Endothelial cell of umbilical vein (primary cell): ENCODE measurements at regions not wholly inside any gene's neighbourhood (a gene's known extent, or its start where the extent isn't known, plus 50 kb on each side); places are given as distances from the start of the nearest gene placed in this dataset.

Experiments
- BruUV-seq: library from RNA; stranded (reverse); fragments of 400-500 nt; replicated peaks from 2 replicates; lab custom pipeline; 2021; lab: Mats Ljungman, UMichigan
- CTCF ChIA-PET: fragments of 300-600, 350-600 bp; sonication (Branson Sonifier 250); formaldehyde crosslinking; loops from one replicate; lab custom pipeline; 2021; ENCODE audit warnings: antibody characterized with exemption, inconsistent platforms; lab: Charles Lee
- POLR2A ChIA-PET: fragments of 300-600, 350-600 bp; sonication (Branson Sonifier 250); formaldehyde crosslinking; loops from one replicate; lab custom pipeline; 2021; ENCODE audit warnings: antibody characterized with exemption, inconsistent platforms; lab: Charles Lee
- DNase-seq: peaks from one replicate; pipeline ENCODE4 v3.0.0-alpha.2; 2011; ENCODE audit warnings: low read depth, low spot score
- FAIRE-seq: peaks from 2 replicates; lab custom pipeline; 2011; peaks lifted over from hg19 to GRCh38; lab: Jason Lieb, UNC
- H2AFZ ChIP-seq: 2 replicates; pipeline ENCODE4 v1.6.0; 2012; ENCODE audit warnings: low read depth, low read length, control low read depth, inconsistent platforms
- H3K27ac ChIP-seq: 2 replicates; pipeline ENCODE4 v1.5.1; 2011; ENCODE audit warnings: low read depth, mild to moderate bottlenecking, control low read depth, low read length, moderate library complexity; ENCODE audit not compliant: insufficient read depth
- H3K27me3 ChIP-seq, 2 experiments: 2 replicates each; pipeline versions ENCODE4 v1.6.0 to v1.6.1; 2011; ENCODE audit warnings: low read length in 2 of 2, mixed read lengths in 1 of 2; ENCODE audit not compliant: control insufficient read depth in 2 of 2, insufficient read depth in 2 of 2
- H3K36me3 ChIP-seq, 2 experiments: 2 replicates in 1 of 2; 3 replicates in 1 of 2; pipeline ENCODE4 v1.5.1; 2011; ENCODE audit warnings: low read length in 2 of 2, mild to moderate bottlenecking in 1 of 2, moderate library complexity in 1 of 2; ENCODE audit not compliant: control insufficient read depth in 2 of 2, insufficient read depth in 2 of 2; ENCODE audit errors: extremely low read depth in 1 of 2
- H3K4me1 ChIP-seq: 3 replicates; pipeline ENCODE4 v1.5.1; 2011; ENCODE audit warnings: mild to moderate bottlenecking, low read length; ENCODE audit not compliant: control insufficient read depth, insufficient read depth; ENCODE audit errors: extremely low read depth
- H3K4me2 ChIP-seq: 2 replicates; pipeline ENCODE4 v1.6.1; 2011; ENCODE audit warnings: low read length, control low read depth, mixed read lengths; ENCODE audit not compliant: insufficient read depth
- H3K4me3 ChIP-seq, 3 experiments: fragments of 200-600 bp in 1 of 3; sonication (generic), shearing (Covaris generic) in 1 of 3; replicated peaks in 1 of 3; 2 replicates each; pipeline ENCODE4 v1.5.1; 2011 to 2016; ENCODE audit warnings: control low read depth in 3 of 3, low read length in 3 of 3, mild to moderate bottlenecking in 2 of 3, inconsistent platforms in 1 of 3, low read depth in 1 of 3, moderate library complexity in 1 of 3; ENCODE audit not compliant: insufficient read depth in 1 of 3
- H3K79me2 ChIP-seq: 2 replicates; pipeline ENCODE4 v1.6.0; 2012; ENCODE audit warnings: low read length, inconsistent platforms; ENCODE audit not compliant: control insufficient read depth, insufficient read depth
- H3K9ac ChIP-seq: replicated peaks from 2 replicates; pipeline ENCODE3; 2011; ENCODE audit warnings: low read length, control low read depth; ENCODE audit not compliant: insufficient read depth; ENCODE audit errors: extremely low read depth
- H3K9me1 ChIP-seq: replicated peaks from 3 replicates; pipeline ENCODE4 v1.6.0; 2011; ENCODE audit warnings: mild to moderate bottlenecking, low read length; ENCODE audit not compliant: control insufficient read depth, insufficient read depth; ENCODE audit errors: extremely low read depth
- H3K9me3 ChIP-seq: replicated peaks from 2 replicates; pipeline ENCODE4 v1.5.1; 2012; ENCODE audit warnings: low read length, inconsistent platforms; ENCODE audit not compliant: control insufficient read depth, insufficient read depth
- H4K20me1 ChIP-seq: replicated peaks from 2 replicates; pipeline ENCODE3; 2011; ENCODE audit warnings: mild to moderate bottlenecking, low read length; ENCODE audit not compliant: control insufficient read depth, insufficient read depth; ENCODE audit errors: extremely low read depth
- EZH2 ChIP-seq: IDR thresholded peaks from 2 replicates; pipeline ENCODE4 v1.6.1; 2012; ENCODE audit warnings: borderline replicate concordance, low read depth, mild to moderate bottlenecking, moderate library complexity, low read length, inconsistent platforms; ENCODE audit not compliant: severe bottlenecking
- FOS ChIP-seq: IDR thresholded peaks from 2 replicates; pipeline ENCODE4 v1.6.1; 2011; ENCODE audit warnings: mild to moderate bottlenecking, low read length, moderate library complexity, borderline replicate concordance; ENCODE audit not compliant: insufficient read depth
- JUN ChIP-seq: IDR thresholded peaks from 2 replicates; pipeline ENCODE4 v1.6.1; 2011; ENCODE audit warnings: borderline replicate concordance, low read depth; ENCODE audit not compliant: insufficient read length, insufficient read depth
- MYC ChIP-seq: IDR thresholded peaks from one replicate; pipeline ENCODE4 v1.6.1; 2011; ENCODE audit warnings: mild to moderate bottlenecking, low read depth, low read length
- POLR2A ChIP-seq: IDR thresholded peaks from 2 replicates; pipeline ENCODE4 v1.6.1; 2012; ENCODE audit warnings: low read depth, mild to moderate bottlenecking, control low read depth, low read length
- POLR2AphosphoS5 ChIP-seq: IDR thresholded peaks from 2 replicates; pipeline ENCODE4 v1.6.1; 2012; ENCODE audit warnings: low read depth, mild to moderate bottlenecking, control low read depth, low read length, moderate library complexity; ENCODE audit not compliant: insufficient read depth
- dilution Hi-C: fragments of 300-500 bp; cut with MboI; formaldehyde crosslinking; loops from one replicate; pipeline ENCODE4 v1.15.0; 2019; ENCODE audit warnings: low sequenced_read_pairs; ENCODE audit not compliant: extremely low pct_ligation_motif_present
- intact Hi-C: fragments of 100-400 bp; cut with micrococcal nuclease; formaldehyde crosslinking; loops from one replicate; pipeline ENCODE4 v1.10.0; 2022
- TF ChIP-seq, protein P1 (sequence below), 2 donors: IDR thresholded peaks; 1 replicate in 1 of 2; 2 replicates in 1 of 2; pipeline ENCODE4 v1.5.1; 2011; ENCODE audit warnings: low read length in 2 of 2, mild to moderate bottlenecking in 2 of 2, moderate library complexity in 2 of 2, control low read depth in 1 of 2, inconsistent platforms in 1 of 2, low read depth in 1 of 2; ENCODE audit not compliant: insufficient read depth in 1 of 2; ENCODE audit errors: extremely low read depth in 1 of 2
- TF ChIP-seq, protein P2 (sequence below): IDR thresholded peaks from 2 replicates; pipeline ENCODE4 v1.6.1; 2011; ENCODE audit not compliant: insufficient read depth, insufficient read length

DNA sequence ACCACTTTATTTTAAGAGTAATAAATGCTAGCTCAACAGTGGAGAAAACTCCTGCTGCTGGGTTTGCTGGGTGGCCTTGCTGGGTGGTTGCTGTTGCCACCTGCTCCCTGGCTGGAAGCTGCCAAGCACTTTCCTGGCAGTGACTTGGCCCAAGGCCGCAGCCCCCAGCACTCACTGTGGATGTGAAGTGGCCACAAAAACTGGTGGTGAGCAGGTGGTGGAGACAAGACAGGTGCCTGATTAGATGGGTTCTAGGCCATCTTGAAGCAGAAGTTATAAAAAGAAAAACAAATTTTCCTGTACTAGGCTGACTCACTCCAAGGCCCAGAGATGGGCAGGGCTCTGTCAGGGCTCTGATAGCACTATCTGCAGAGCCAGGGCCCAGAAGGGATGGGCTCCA lies 224.7 kb upstream of the NLRP1 start:
- Histone ChIP-seq H3K9ac (no peak overlapping the region), H2AFZ (no peak overlapping the region), H3K9me3 (no peaks in the 10 kb centered on the region), H3K4me1 (no peaks in the 10 kb centered on the region), H3K4me2 (no peak overlapping the region), H3K27me3 (no peaks in the 10 kb centered on the region), H3K4me3 (no peak overlapping the region), H4K20me1 (no peaks in the 10 kb centered on the region), H3K36me3 (no peaks in the 10 kb centered on the region), H3K9me1 (no peaks in the 10 kb centered on the region), H3K79me2 (no peaks in the 10 kb centered on the region), H3K27ac (no peak overlapping the region)
- intact Hi-C loops: no loop called here
- dilution Hi-C loops: no loop called here
- TF ChIP-seq FOS (no peak), EZH2 (no peak), MYC (no peak), POLR2AphosphoS5 (no peak), JUN (no peak), POLR2A (no peak)
- TF ChIP-seq, protein P1, sequence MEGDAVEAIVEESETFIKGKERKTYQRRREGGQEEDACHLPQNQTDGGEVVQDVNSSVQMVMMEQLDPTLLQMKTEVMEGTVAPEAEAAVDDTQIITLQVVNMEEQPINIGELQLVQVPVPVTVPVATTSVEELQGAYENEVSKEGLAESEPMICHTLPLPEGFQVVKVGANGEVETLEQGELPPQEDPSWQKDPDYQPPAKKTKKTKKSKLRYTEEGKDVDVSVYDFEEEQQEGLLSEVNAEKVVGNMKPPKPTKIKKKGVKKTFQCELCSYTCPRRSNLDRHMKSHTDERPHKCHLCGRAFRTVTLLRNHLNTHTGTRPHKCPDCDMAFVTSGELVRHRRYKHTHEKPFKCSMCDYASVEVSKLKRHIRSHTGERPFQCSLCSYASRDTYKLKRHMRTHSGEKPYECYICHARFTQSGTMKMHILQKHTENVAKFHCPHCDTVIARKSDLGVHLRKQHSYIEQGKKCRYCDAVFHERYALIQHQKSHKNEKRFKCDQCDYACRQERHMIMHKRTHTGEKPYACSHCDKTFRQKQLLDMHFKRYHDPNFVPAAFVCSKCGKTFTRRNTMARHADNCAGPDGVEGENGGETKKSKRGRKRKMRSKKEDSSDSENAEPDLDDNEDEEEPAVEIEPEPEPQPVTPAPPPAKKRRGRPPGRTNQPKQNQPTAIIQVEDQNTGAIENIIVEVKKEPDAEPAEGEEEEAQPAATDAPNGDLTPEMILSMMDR (IDR thresholded peaks at IDR 0.05; ENCODE audit: extremely low read depth in 1 of 2, insufficient read depth in 1 of 2, low read depth in 1 of 2, low read length in 2 of 2): no peak
- TF ChIP-seq, protein P2, sequence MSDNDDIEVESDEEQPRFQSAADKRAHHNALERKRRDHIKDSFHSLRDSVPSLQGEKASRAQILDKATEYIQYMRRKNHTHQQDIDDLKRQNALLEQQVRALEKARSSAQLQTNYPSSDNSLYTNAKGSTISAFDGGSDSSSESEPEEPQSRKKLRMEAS: no peak
- BruUV-seq: no TSS peak
- FAIRE-seq: no peak
- CTCF ChIA-PET: interaction anchor here (0.9 to 1.0 kb wide), 2 partner anchors 102 to 259 kb away, joined by 3 read pairs; no protein-coding TSS in a partner anchor
- POLR2A ChIA-PET: no interaction called here
- DNase-seq: no peak
